CD14-positive monocyte (primary cell): ENCODE measurements at regions not wholly inside any gene's neighbourhood (a gene's known extent, or its start where the extent isn't known, plus 50 kb on each side); places are given as distances from the start of the nearest gene placed in this dataset.
A peak's percentile ranks its signal among the peaks of the same experiment; 100 is the strongest.

Experiments used
- DNase-seq, 3 donors: peaks; one replicate each; pipeline ENCODE4 v3.0.0-alpha.2; 2011 to 2022
- H2AFZ ChIP-seq: 2 replicates; pipeline ENCODE4 v1.6.0; 2012; ENCODE audit warnings: mild to moderate bottlenecking, low read depth, low read length, inconsistent platforms; ENCODE audit not compliant: insufficient read depth, poor library complexity, severe bottlenecking
- H3K27ac ChIP-seq, 2 donors: 1 replicate in 1 of 2; 2 replicates in 1 of 2; pipeline ENCODE4 v1.5.1; 2012 to 2013; ENCODE audit warnings: low read length in 2 of 2, control low read depth in 1 of 2, inconsistent platforms in 1 of 2, low read depth in 1 of 2, mild to moderate bottlenecking in 1 of 2
- H3K27me3 ChIP-seq, 2 donors: one replicate each; pipeline versions ENCODE4 v1.6.0 to v1.6.1; 2011 to 2013; ENCODE audit warnings: low read length in 2 of 2; ENCODE audit not compliant: control insufficient read depth in 2 of 2, insufficient read depth in 2 of 2
- H3K36me3 ChIP-seq, 2 donors: replicated peaks in 1 of 2; 1 replicate in 1 of 2; 2 replicates in 1 of 2; pipeline versions ENCODE4 v1.5.1 to v1.6.1; 2012 to 2013; ENCODE audit warnings: low read length in 2 of 2, control low read depth in 1 of 2, inconsistent platforms in 1 of 2, mild to moderate bottlenecking in 1 of 2; ENCODE audit not compliant: insufficient read depth in 2 of 2, control insufficient read depth in 1 of 2
- H3K4me1 ChIP-seq, 2 donors: 1 replicate in 1 of 2; 2 replicates in 1 of 2; pipeline versions ENCODE4 v1.5.1 to v1.6.1; 2012 to 2013; ENCODE audit warnings: low read length in 2 of 2, control low read depth in 1 of 2, inconsistent platforms in 1 of 2, mild to moderate bottlenecking in 1 of 2, moderate library complexity in 1 of 2; ENCODE audit not compliant: insufficient read depth in 2 of 2, control insufficient read depth in 1 of 2
- H3K4me2 ChIP-seq: replicated peaks from 2 replicates; pipeline ENCODE3; 2012; ENCODE audit warnings: low read length, moderate library complexity, mild to moderate bottlenecking; ENCODE audit not compliant: poor library complexity, severe bottlenecking; ENCODE audit errors: extremely low read depth
- H3K4me3 ChIP-seq, 3 experiments: fragments of 200-600 bp in 1 of 3; sonication (generic) in 1 of 3; replicated peaks in 1 of 3; 1 replicate in 2 of 3; 2 replicates in 1 of 3; pipeline ENCODE4 v1.5.1; 2011 to 2013; ENCODE audit warnings: low read length in 3 of 3, mild to moderate bottlenecking in 3 of 3, control low read depth in 2 of 3, low read depth in 2 of 3, inconsistent platforms in 1 of 3, moderate library complexity in 1 of 3
- H3K79me2 ChIP-seq: 2 replicates; pipeline ENCODE4 v1.6.0; 2012; ENCODE audit warnings: mild to moderate bottlenecking, control low read depth, inconsistent platforms, low read length, moderate library complexity; ENCODE audit not compliant: insufficient read depth
- H3K9ac ChIP-seq: 2 replicates; pipeline ENCODE4 v1.6.0; 2017; ENCODE audit warnings: low read length, mild to moderate bottlenecking; ENCODE audit not compliant: insufficient read depth, poor library complexity, severe bottlenecking
- H3K9me3 ChIP-seq, 2 donors: replicated peaks in 1 of 2; 1 replicate in 1 of 2; 2 replicates in 1 of 2; pipeline versions ENCODE4 v1.5.1 to v1.6.1; 2012 to 2013; ENCODE audit warnings: low read length in 2 of 2, control low read depth in 1 of 2; ENCODE audit not compliant: control insufficient read depth in 1 of 2, insufficient read depth in 1 of 2
- H4K20me1 ChIP-seq: 2 replicates; pipeline ENCODE4 v1.6.0; 2012; ENCODE audit warnings: mild to moderate bottlenecking, low read length, control low read depth, moderate library complexity; ENCODE audit not compliant: insufficient read depth
- H3K27ac Mint-ChIP-seq, 7 donors: one replicate each; pipeline ENCODE4 v1.8.0; 2020; ENCODE audit warnings: mild to moderate bottlenecking in 7 of 7, mixed read lengths in 7 of 7, moderate library complexity in 6 of 7, inconsistent platforms in 2 of 7
- H3K27me3 Mint-ChIP-seq, 3 donors: one replicate each; pipeline ENCODE4 v1.8.0; 2021 to 2022; ENCODE audit warnings: low read depth in 3 of 3, mild to moderate bottlenecking in 3 of 3, mixed read lengths in 3 of 3, moderate library complexity in 3 of 3, inconsistent platforms in 1 of 3
- H3K36me3 Mint-ChIP-seq, 2 donors: one replicate each; pipeline ENCODE4 v1.8.0; 2020; ENCODE audit warnings: mixed read lengths in 2 of 2, inconsistent platforms in 1 of 2, mild to moderate bottlenecking in 1 of 2
- H3K4me1 Mint-ChIP-seq: one replicate; pipeline ENCODE4 v1.8.0; 2020; ENCODE audit warnings: mild to moderate bottlenecking, mixed read lengths
- H3K4me3 Mint-ChIP-seq, 2 donors: one replicate each; pipeline ENCODE4 v1.8.0; 2020; ENCODE audit warnings: mild to moderate bottlenecking in 2 of 2, mixed read lengths in 2 of 2, moderate library complexity in 1 of 2
- H3K9me3 Mint-ChIP-seq, 7 donors: one replicate each; pipeline ENCODE4 v1.8.0; 2020 to 2022; ENCODE audit warnings: mixed read lengths in 7 of 7, mild to moderate bottlenecking in 6 of 7, moderate library complexity in 6 of 7, inconsistent platforms in 2 of 7
- CTCF ChIP-seq: fragments of 200-600 bp; IDR thresholded peaks from one replicate; pipeline ENCODE4 v1.8.0; 2022; ENCODE audit warnings: antibody characterized with exemption, mild to moderate bottlenecking
- WGBS: methylation state at CpG from one replicate; pipeline ENCODE4 v1.1.5; 2013; ENCODE audit warnings: missing lambda C conversion rate; ENCODE audit not compliant: insufficient coverage; 5-methylcytosine and 5-hydroxymethylcytosine counted together
- intact Hi-C, 2 donors: fragments of 100-400 bp; cut with micrococcal nuclease; formaldehyde crosslinking; loops; one replicate each; pipeline versions ENCODE4 v1.15.0 to v1.15.1; 2023

GRCh38 chr7:25929448-25929847, 222.6 kb upstream of the NFE2L3 start:
- H3K27ac Mint-ChIP-seq = no peak overlapping the region
- Histone ChIP-seq H4K20me1 (no peaks in the 10 kb centered on the region), H3K4me1 (no peaks in the 10 kb centered on the region), H3K9me3 (peaks cover 4 to 15% of the 10 kb centered on the region in 2 donors), H3K27me3 (no peaks in the 10 kb centered on the region), H3K9ac (no peak overlapping the region), H2AFZ (no peak overlapping the region), H3K36me3 (no peaks in the 10 kb centered on the region), H3K27ac (no peak overlapping the region), H3K4me2 (no peak overlapping the region), H3K4me3 (no peak overlapping the region), H3K79me2 (no peaks in the 10 kb centered on the region)
- no peak overlapping the region for H3K4me3 Mint-ChIP-seq
- peaks cover 7 to 30% (median 18%) of the 10 kb centered on the region in 7 donors for H3K9me3 Mint-ChIP-seq
- H3K4me1 Mint-ChIP-seq = peaks cover 3% of the 10 kb centered on the region
- 100% methylated on average over 1 of the region's 5 CpGs for WGBS
- TF ChIP-seq CTCF = no peak
- H3K27me3 Mint-ChIP-seq = peaks cover 11 to 18% (median 17%) of the 10 kb centered on the region in 3 donors
- intact Hi-C loops = no loop called here
- no peak for DNase-seq
- no peaks in the 10 kb centered on the region for H3K36me3 Mint-ChIP-seq

- DNase-seq = no peak
- Mint-ChIP-seq H3K9me3 (peaks cover 11 to 36% (median 25%) of the 10 kb centered on the region in 7 donors), H3K27me3 (peaks cover 11 to 25% (median 17%) of the 10 kb centered on the region in 3 donors), H3K36me3 (no peaks in the 10 kb centered on the region), H3K4me3 (no peak overlapping the region), H3K27ac (peak overlapping the region in 1 of 7 donors; percentile 47), H3K4me1 (peaks cover 3% of the 10 kb centered on the region)
- Histone ChIP-seq H4K20me1 (no peaks in the 10 kb centered on the region), H3K27me3 (no peaks in the 10 kb centered on the region), H3K9ac (no peak overlapping the region), H3K27ac (no peak overlapping the region), H3K4me2 (no peak overlapping the region), H3K4me1 (no peaks in the 10 kb centered on the region), H3K36me3 (no peaks in the 10 kb centered on the region), H3K79me2 (no peaks in the 10 kb centered on the region), H2AFZ (no peak overlapping the region), H3K9me3 (peaks cover 4 to 19% of the 10 kb centered on the region in 2 donors), H3K4me3 (no peak overlapping the region)
- no peak for TF ChIP-seq CTCF
- WGBS = 91% methylated on average over 2 of the region's 5 CpGs
- intact Hi-C loops = no loop called here
These were observed 221.4 kb upstream of the NFE2L3 start for GRCh38 chr7:25930492-25931048.
